ENCODE measurements at regions not wholly inside any gene's neighbourhood (a gene's known extent, or its start where the extent isn't known, plus 50 kb on each side); places are given as distances from the start of the nearest gene placed in this dataset.

GRCh38 chr4:74635490-74636123 lies 158.7 kb downstream of the BTC start:
- no peak for ATAC-seq

GRCh38 chr4:74638001-74638400 lies 156.3 kb downstream of the BTC start:
- no peak for TF ChIP-seq PPARA (CRISPR knock-in tag; IDR thresholded peaks at IDR 0.05; ENCODE audit: borderline replicate concordance)
- TF ChIP-seq POU6F1 (CRISPR knock-in tag; IDR thresholded peaks at IDR 0.05; ENCODE audit: borderline replicate concordance, low read depth): no peak
- no peak for TF ChIP-seq ZNF565 (CRISPR knock-in tag; conservative IDR thresholded peaks at IDR 0.05; ENCODE audit: low read depth)
- no peak for TF ChIP-seq CSRNP3 (CRISPR knock-in tag; IDR thresholded peaks at IDR 0.05)
- no peak for TF ChIP-seq SNAI2 (CRISPR knock-in tag; IDR thresholded peaks at IDR 0.05)
- TF ChIP-seq ZFP3 (CRISPR knock-in tag; IDR thresholded peaks at IDR 0.05): no peak
- no peak for TF ChIP-seq ARNTL (CRISPR knock-in tag; IDR thresholded peaks at IDR 0.05; ENCODE audit: borderline replicate concordance, low read depth)
- no peak for TF ChIP-seq BACH2 (CRISPR knock-in tag; IDR thresholded peaks at IDR 0.05; ENCODE audit: borderline replicate concordance)
- no peak for TF ChIP-seq ZNF70 (CRISPR knock-in tag; IDR thresholded peaks at IDR 0.05)
- TF ChIP-seq ZNF8 (CRISPR knock-in tag; IDR thresholded peaks at IDR 0.05): no peak
- no peak for TF ChIP-seq ISL1 (CRISPR knock-in tag; IDR thresholded peaks at IDR 0.05)
- TF ChIP-seq CSDC2 (CRISPR knock-in tag; IDR thresholded peaks at IDR 0.05): no peak
- no peak for TF ChIP-seq TCF4 (CRISPR knock-in tag; IDR thresholded peaks at IDR 0.05; ENCODE audit: borderline replicate concordance)
- no peak for TF ChIP-seq OSR1 (CRISPR knock-in tag; IDR thresholded peaks at IDR 0.05)
- TF ChIP-seq TOX (CRISPR knock-in tag; IDR thresholded peaks at IDR 0.05; ENCODE audit: borderline replicate concordance): no peak
- no peak for TF ChIP-seq TSHZ2 (CRISPR knock-in tag; IDR thresholded peaks at IDR 0.05)
- TF ChIP-seq ZFP30 (CRISPR knock-in tag; IDR thresholded peaks at IDR 0.05): no peak
- TF ChIP-seq CREB5 (CRISPR knock-in tag; IDR thresholded peaks at IDR 0.05; ENCODE audit: low read depth): no peak
- no peak for ATAC-seq

More at GRCh38 chr4:74635490-74636123, 158.7 kb downstream of the BTC start:
- no peak for TF ChIP-seq ZNF70 (CRISPR knock-in tag; IDR thresholded peaks at IDR 0.05)
- TF ChIP-seq ZNF8 (CRISPR knock-in tag; IDR thresholded peaks at IDR 0.05): no peak
- TF ChIP-seq ZC3H10 (CRISPR knock-in tag; IDR thresholded peaks at IDR 0.05): no peak
- no peak for TF ChIP-seq RARB (CRISPR knock-in tag; IDR thresholded peaks at IDR 0.05)
- TF ChIP-seq SNAI2 (CRISPR knock-in tag; IDR thresholded peaks at IDR 0.05): no peak
- no peak for TF ChIP-seq POU6F1 (CRISPR knock-in tag; IDR thresholded peaks at IDR 0.05; ENCODE audit: borderline replicate concordance, low read depth)
- no peak for TF ChIP-seq ZFP3 (CRISPR knock-in tag; IDR thresholded peaks at IDR 0.05)
- no peak for TF ChIP-seq ZNF565 (CRISPR knock-in tag; conservative IDR thresholded peaks at IDR 0.05; ENCODE audit: low read depth)
- no peak for TF ChIP-seq OSR1 (CRISPR knock-in tag; IDR thresholded peaks at IDR 0.05)

GRCh38 chr4:74638689-74639088 lies 155.6 kb downstream of the BTC start:
- no peak for ATAC-seq
- no peak for TF ChIP-seq SNAI2 (CRISPR knock-in tag; IDR thresholded peaks at IDR 0.05)
- TF ChIP-seq PATZ1 (CRISPR knock-in tag; IDR thresholded peaks at IDR 0.05; ENCODE audit: borderline replicate concordance): no peak
- TF ChIP-seq GLIS3 (CRISPR knock-in tag; IDR thresholded peaks at IDR 0.05): no peak
- TF ChIP-seq ARNTL (CRISPR knock-in tag; IDR thresholded peaks at IDR 0.05; ENCODE audit: borderline replicate concordance, low read depth): no peak
- TF ChIP-seq PPARA (CRISPR knock-in tag; IDR thresholded peaks at IDR 0.05; ENCODE audit: borderline replicate concordance): no peak
- TF ChIP-seq CSDC2 (CRISPR knock-in tag; IDR thresholded peaks at IDR 0.05): no peak
- no peak for TF ChIP-seq POU6F1 (CRISPR knock-in tag; IDR thresholded peaks at IDR 0.05; ENCODE audit: borderline replicate concordance, low read depth)

All from SK-N-SH treated with all-trans-retinoic acid at 6 μM for 48 hours (cell line).